ENCODE measurements at regions not wholly inside any gene's neighbourhood (a gene's known extent, or its start where the extent isn't known, plus 50 kb on each side); places are given as distances from the start of the nearest gene placed in this dataset.

- DNase-seq (ENCODE audit: low spot score): no peak
- TF ChIP-seq, protein P1, sequence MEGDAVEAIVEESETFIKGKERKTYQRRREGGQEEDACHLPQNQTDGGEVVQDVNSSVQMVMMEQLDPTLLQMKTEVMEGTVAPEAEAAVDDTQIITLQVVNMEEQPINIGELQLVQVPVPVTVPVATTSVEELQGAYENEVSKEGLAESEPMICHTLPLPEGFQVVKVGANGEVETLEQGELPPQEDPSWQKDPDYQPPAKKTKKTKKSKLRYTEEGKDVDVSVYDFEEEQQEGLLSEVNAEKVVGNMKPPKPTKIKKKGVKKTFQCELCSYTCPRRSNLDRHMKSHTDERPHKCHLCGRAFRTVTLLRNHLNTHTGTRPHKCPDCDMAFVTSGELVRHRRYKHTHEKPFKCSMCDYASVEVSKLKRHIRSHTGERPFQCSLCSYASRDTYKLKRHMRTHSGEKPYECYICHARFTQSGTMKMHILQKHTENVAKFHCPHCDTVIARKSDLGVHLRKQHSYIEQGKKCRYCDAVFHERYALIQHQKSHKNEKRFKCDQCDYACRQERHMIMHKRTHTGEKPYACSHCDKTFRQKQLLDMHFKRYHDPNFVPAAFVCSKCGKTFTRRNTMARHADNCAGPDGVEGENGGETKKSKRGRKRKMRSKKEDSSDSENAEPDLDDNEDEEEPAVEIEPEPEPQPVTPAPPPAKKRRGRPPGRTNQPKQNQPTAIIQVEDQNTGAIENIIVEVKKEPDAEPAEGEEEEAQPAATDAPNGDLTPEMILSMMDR (IDR thresholded peaks at IDR 0.05): no peak
These were observed 780.7 kb upstream of the FANCL start for GRCh38 chr2:59021786-59022185.

GRCh38 chr2:59019566-59020159, 778.5 kb upstream of the FANCL start:
- no peak overlapping the region for H3K27ac ChIP-seq
- ATAC-seq (ENCODE audit: insufficient number of reproducible peaks, low FRiP score, low read depth) (no peak), DNase-seq (ENCODE audit: low spot score) (no peak)
- no peak overlapping the region for H3K4me3 ChIP-seq
- H3K9me3 ChIP-seq: no peaks in the 10 kb centered on the region
- no peaks in the 10 kb centered on the region for H3K27me3 ChIP-seq (replicated peaks; ENCODE audit: insufficient read depth)
- TF ChIP-seq, protein P1 (IDR thresholded peaks at IDR 0.05): no peak
- no peaks in the 10 kb centered on the region for H3K36me3 ChIP-seq
- peaks cover 0 to 5% of the 10 kb centered on the region in 2 donors for H3K4me1 ChIP-seq (ENCODE audit: control insufficient read depth in 1 of 2, low read depth in 2 of 2)

More at GRCh38 chr2:59021786-59022185, 780.7 kb upstream of the FANCL start:
- Histone ChIP-seq H3K27me3 (replicated peaks; ENCODE audit: insufficient read depth) (no peaks in the 10 kb centered on the region), H3K36me3 (no peaks in the 10 kb centered on the region), H3K27ac (no peak overlapping the region), H3K4me3 (no peak overlapping the region), H3K4me1 (ENCODE audit: control insufficient read depth in 1 of 2, low read depth in 2 of 2) (peaks cover 0 to 5% of the 10 kb centered on the region in 2 donors), H3K9me3 (no peaks in the 10 kb centered on the region)
- no peak for ATAC-seq (ENCODE audit: insufficient number of reproducible peaks, low FRiP score, low read depth)

- no peak for ATAC-seq (ENCODE audit: insufficient number of reproducible peaks, low FRiP score, low read depth)
These were observed 777.6 kb upstream of the FANCL start for GRCh38 chr2:59018737-59019136.

GRCh38 chr2:59015027-59015426, 773.9 kb upstream of the FANCL start:
- Histone ChIP-seq H3K27me3 (replicated peaks; ENCODE audit: insufficient read depth) (no peaks in the 10 kb centered on the region), H3K27ac (no peak overlapping the region), H3K4me3 (no peak overlapping the region), H3K4me1 (ENCODE audit: control insufficient read depth in 1 of 2, low read depth in 2 of 2) (peaks cover 0 to 3% of the 10 kb centered on the region in 2 donors), H3K36me3 (no peaks in the 10 kb centered on the region), H3K9me3 (no peaks in the 10 kb centered on the region)
- ATAC-seq (ENCODE audit: insufficient number of reproducible peaks, low FRiP score, low read depth) (no peak), DNase-seq (ENCODE audit: low spot score) (no peak)
- TF ChIP-seq, protein P1 (IDR thresholded peaks at IDR 0.05): no peak

More at GRCh38 chr2:59018737-59019136, 777.6 kb upstream of the FANCL start:
- no peaks in the 10 kb centered on the region for H3K27me3 ChIP-seq (replicated peaks; ENCODE audit: insufficient read depth)
- H3K4me3 ChIP-seq: no peak overlapping the region
- no peaks in the 10 kb centered on the region for H3K9me3 ChIP-seq
- no peak for DNase-seq (ENCODE audit: low spot score)
- H3K4me1 ChIP-seq (ENCODE audit: control insufficient read depth in 1 of 2, low read depth in 2 of 2): peaks cover 0 to 5% of the 10 kb centered on the region in 2 donors
- no peaks in the 10 kb centered on the region for H3K36me3 ChIP-seq
- no peak overlapping the region for H3K27ac ChIP-seq
- TF ChIP-seq, protein P1 (IDR thresholded peaks at IDR 0.05): no peak

DNA sequence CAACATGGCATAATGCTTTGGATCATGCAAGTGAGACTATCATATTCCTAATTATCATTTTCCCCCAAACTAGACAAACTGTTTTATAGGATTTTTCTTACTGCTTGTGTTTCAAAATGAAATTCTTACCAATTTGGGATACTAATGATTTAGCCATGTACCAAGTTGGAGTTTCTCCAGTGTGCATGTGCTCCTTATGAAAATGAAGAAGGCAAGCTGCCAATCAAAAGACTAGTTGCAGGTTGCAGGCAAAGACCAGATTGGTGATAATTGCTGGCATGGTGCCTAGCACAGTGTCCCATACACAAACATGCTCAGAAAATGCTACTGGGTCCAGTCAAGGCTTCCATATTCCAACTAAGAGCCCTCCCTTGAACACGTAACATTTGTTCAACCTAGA, 771.8 kb upstream of the FANCL start:
- H3K9me3 ChIP-seq: no peaks in the 10 kb centered on the region

More for the DNA sequence above, 771.8 kb upstream of the FANCL start:
- Histone ChIP-seq H3K27ac (no peak overlapping the region), H3K36me3 (no peaks in the 10 kb centered on the region), H3K4me1 (ENCODE audit: control insufficient read depth in 1 of 2, low read depth in 2 of 2) (no peaks in the 10 kb centered on the region), H3K4me3 (no peak overlapping the region), H3K27me3 (replicated peaks; ENCODE audit: insufficient read depth) (no peaks in the 10 kb centered on the region)
- TF ChIP-seq, protein P1 (IDR thresholded peaks at IDR 0.05): no peak
- ATAC-seq (ENCODE audit: insufficient number of reproducible peaks, low FRiP score, low read depth) (no peak), DNase-seq (ENCODE audit: low spot score) (no peak)
